ENCODE measurements at regions not wholly inside any gene's neighbourhood (a gene's known extent, or its start where the extent isn't known, plus 50 kb on each side); places are given as distances from the start of the nearest gene placed in this dataset.

DNA sequence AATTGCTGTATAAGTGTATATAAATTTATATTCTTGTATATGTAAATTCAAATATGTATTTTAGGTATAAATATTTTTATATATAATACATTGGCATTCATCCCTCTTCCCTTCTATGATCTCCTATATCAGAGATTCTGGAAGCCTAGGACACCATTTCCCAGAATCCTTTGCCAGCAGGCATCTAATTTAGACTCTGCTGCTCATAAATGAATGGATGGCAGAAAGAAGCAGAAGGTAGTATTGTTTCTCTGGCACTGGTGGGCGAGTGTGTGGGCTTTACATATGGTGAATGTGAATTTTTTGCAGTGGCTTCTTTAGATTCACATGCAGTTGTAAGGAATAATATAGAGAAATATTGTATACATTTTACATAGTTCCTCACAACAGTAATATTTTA, 215.2 kb upstream of the THSD7B start:
- no peak for TF ChIP-seq POLR2AphosphoS5 (IDR thresholded peaks at IDR 0.05)
- TF ChIP-seq CTCF (IDR thresholded peaks at IDR 0.05; ENCODE audit: poor library complexity, severe bottlenecking): no peak
- TF ChIP-seq RAD21 (conservative IDR thresholded peaks at IDR 0.05): no peak
- TF ChIP-seq, protein P1, sequence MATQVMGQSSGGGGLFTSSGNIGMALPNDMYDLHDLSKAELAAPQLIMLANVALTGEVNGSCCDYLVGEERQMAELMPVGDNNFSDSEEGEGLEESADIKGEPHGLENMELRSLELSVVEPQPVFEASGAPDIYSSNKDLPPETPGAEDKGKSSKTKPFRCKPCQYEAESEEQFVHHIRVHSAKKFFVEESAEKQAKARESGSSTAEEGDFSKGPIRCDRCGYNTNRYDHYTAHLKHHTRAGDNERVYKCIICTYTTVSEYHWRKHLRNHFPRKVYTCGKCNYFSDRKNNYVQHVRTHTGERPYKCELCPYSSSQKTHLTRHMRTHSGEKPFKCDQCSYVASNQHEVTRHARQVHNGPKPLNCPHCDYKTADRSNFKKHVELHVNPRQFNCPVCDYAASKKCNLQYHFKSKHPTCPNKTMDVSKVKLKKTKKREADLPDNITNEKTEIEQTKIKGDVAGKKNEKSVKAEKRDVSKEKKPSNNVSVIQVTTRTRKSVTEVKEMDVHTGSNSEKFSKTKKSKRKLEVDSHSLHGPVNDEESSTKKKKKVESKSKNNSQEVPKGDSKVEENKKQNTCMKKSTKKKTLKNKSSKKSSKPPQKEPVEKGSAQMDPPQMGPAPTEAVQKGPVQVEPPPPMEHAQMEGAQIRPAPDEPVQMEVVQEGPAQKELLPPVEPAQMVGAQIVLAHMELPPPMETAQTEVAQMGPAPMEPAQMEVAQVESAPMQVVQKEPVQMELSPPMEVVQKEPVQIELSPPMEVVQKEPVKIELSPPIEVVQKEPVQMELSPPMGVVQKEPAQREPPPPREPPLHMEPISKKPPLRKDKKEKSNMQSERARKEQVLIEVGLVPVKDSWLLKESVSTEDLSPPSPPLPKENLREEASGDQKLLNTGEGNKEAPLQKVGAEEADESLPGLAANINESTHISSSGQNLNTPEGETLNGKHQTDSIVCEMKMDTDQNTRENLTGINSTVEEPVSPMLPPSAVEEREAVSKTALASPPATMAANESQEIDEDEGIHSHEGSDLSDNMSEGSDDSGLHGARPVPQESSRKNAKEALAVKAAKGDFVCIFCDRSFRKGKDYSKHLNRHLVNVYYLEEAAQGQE (IDR thresholded peaks at IDR 0.05; ENCODE audit: borderline replicate concordance): no peak
- no peak for TF ChIP-seq SMC3 (conservative IDR thresholded peaks at IDR 0.05; ENCODE audit: poor library complexity)
- no peak for TF ChIP-seq EP300 (conservative IDR thresholded peaks at IDR 0.05; ENCODE audit: poor library complexity, severe bottlenecking)
- no peak for TF ChIP-seq MXI1 (conservative IDR thresholded peaks at IDR 0.05; ENCODE audit: poor library complexity, severe bottlenecking)
- TF ChIP-seq EZH2 (IDR thresholded peaks at IDR 0.05; ENCODE audit: borderline replicate concordance, insufficient read depth, low read length, poor library complexity, severe bottlenecking): no peak
- no peak for TF ChIP-seq TAF1 (IDR thresholded peaks at IDR 0.05; ENCODE audit: low read depth)

Data from neural cell (in vitro differentiated cells).